ENCODE measurements at regions not wholly inside any gene's neighbourhood (a gene's known extent, or its start where the extent isn't known, plus 50 kb on each side); places are given as distances from the start of the nearest gene placed in this dataset.

- TF ChIP-seq CTCF (IDR thresholded peaks at IDR 0.05; ENCODE audit: borderline replicate concordance): no peak
- no peak overlapping the region for H3K27ac ChIP-seq (replicated peaks)
- intact Hi-C loops (cut with micrococcal nuclease): no loop called here
- H3K4me1 ChIP-seq: peaks cover 4% of the 10 kb centered on the region
- H3K9me3 ChIP-seq (replicated peaks): no peaks in the 10 kb centered on the region
- no peak for DNase-seq
- H3K27me3 ChIP-seq (ENCODE audit: low read depth): no peaks in the 10 kb centered on the region
- H3K4me3 ChIP-seq: no peak overlapping the region
- no peaks in the 10 kb centered on the region for H3K36me3 ChIP-seq
These were observed 102.3 kb downstream of the EDN1 start for GRCh38 chr6:12392490-12392889.

- no peak for TF ChIP-seq CTCF (IDR thresholded peaks at IDR 0.05; ENCODE audit: borderline replicate concordance)
- intact Hi-C loops (cut with micrococcal nuclease): no loop called here
- Histone ChIP-seq H3K36me3 (no peaks in the 10 kb centered on the region), H3K9me3 (replicated peaks) (no peaks in the 10 kb centered on the region), H3K27ac (replicated peaks) (no peak overlapping the region), H3K4me3 (no peak overlapping the region), H3K27me3 (ENCODE audit: low read depth) (no peaks in the 10 kb centered on the region), H3K4me1 (peaks cover 4% of the 10 kb centered on the region)
- DNase-seq: no peak
These were observed 102.9 kb downstream of the EDN1 start for GRCh38 chr6:12393100-12393499.

- H3K27ac ChIP-seq (replicated peaks): no peak overlapping the region
- no peaks in the 10 kb centered on the region for H3K36me3 ChIP-seq
- DNase-seq: no peak
- H3K4me3 ChIP-seq: no peak overlapping the region
- H3K27me3 ChIP-seq (ENCODE audit: low read depth): no peaks in the 10 kb centered on the region
- intact Hi-C loops (cut with micrococcal nuclease): no loop called here
- H3K4me1 ChIP-seq: peaks cover 4% of the 10 kb centered on the region
- H3K9me3 ChIP-seq (replicated peaks): no peaks in the 10 kb centered on the region
- TF ChIP-seq CTCF (IDR thresholded peaks at IDR 0.05; ENCODE audit: borderline replicate concordance): no peak
These were observed 104.0 kb downstream of the EDN1 start for GRCh38 chr6:12394170-12394569.

GRCh38 chr6:12395898-12396297, 105.7 kb downstream of the EDN1 start:
- peaks cover 4% of the 10 kb centered on the region for H3K4me1 ChIP-seq
- no peaks in the 10 kb centered on the region for H3K27me3 ChIP-seq (ENCODE audit: low read depth)
- H3K9me3 ChIP-seq (replicated peaks): peaks cover 6% of the 10 kb centered on the region
- TF ChIP-seq CTCF (IDR thresholded peaks at IDR 0.05; ENCODE audit: borderline replicate concordance): peak; percentile 31
- no peak overlapping the region for H3K4me3 ChIP-seq
- no peaks in the 10 kb centered on the region for H3K36me3 ChIP-seq
- no peak overlapping the region for H3K27ac ChIP-seq (replicated peaks)
- DNase-seq: no peak
- intact Hi-C loops (cut with micrococcal nuclease): no loop called here

GRCh38 chr6:12401200-12401599, 111.0 kb downstream of the EDN1 start:
- no peak for DNase-seq
- no peak for TF ChIP-seq CTCF (IDR thresholded peaks at IDR 0.05; ENCODE audit: borderline replicate concordance)
- H3K27ac ChIP-seq (replicated peaks): no peak overlapping the region
- H3K4me3 ChIP-seq: no peak overlapping the region
- H3K27me3 ChIP-seq (ENCODE audit: low read depth): no peaks in the 10 kb centered on the region
- peaks cover 3% of the 10 kb centered on the region for H3K4me1 ChIP-seq
- intact Hi-C loops (cut with micrococcal nuclease): no loop called here
- H3K9me3 ChIP-seq (replicated peaks): peaks cover 6% of the 10 kb centered on the region
- no peaks in the 10 kb centered on the region for H3K36me3 ChIP-seq

Measured in left ventricle myocardium inferior (tissue), 1 donor.